ENCODE measurements at regions not wholly inside any gene's neighbourhood (a gene's known extent, or its start where the extent isn't known, plus 50 kb on each side); places are given as distances from the start of the nearest gene placed in this dataset.

DNA sequence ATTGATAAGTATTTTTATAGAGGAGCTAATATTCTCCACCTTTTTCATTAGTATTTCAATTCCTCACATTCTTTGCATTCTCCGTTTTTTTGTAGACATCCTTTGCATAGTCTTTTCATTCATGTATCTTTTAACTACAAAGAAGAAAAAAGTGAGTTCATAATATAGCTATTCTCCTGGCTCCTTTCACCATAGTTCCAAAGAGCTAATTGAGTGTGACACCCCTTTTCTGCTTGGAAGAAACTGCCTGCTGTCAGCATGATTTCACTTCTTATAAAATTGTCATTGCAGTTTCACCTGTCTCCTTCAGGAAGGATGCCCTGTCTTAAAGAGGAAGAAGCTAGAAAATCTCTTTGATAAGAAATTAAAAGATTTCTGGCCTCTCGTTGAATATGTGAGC lies 991.1 kb downstream of the KCNT2 start:
- no peak for DNase-seq

DNA sequence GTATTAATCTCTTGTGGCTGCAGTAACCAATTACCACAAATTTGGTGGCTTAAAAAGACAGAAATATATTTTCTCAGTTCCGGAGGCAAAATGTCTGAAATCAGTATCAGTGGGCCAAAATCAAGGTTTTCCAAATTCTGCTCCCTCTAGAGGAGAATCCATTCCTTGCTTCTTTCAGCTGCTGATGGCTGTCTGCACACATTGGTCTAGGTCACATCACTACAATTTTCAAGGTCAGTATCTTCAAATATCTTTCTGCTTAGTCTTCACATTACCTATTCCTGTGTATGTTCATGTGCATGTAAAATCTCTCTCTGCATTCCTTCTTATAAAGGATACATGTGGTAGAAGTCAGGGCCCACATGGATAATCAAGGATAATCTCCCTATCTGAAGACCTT lies 999.4 kb downstream of the KCNT2 start:
- no peak for DNase-seq

GRCh38 chr1:195606483-195606882 lies 1001.8 kb downstream of the KCNT2 start:
- DNase-seq = no peak

DNA sequence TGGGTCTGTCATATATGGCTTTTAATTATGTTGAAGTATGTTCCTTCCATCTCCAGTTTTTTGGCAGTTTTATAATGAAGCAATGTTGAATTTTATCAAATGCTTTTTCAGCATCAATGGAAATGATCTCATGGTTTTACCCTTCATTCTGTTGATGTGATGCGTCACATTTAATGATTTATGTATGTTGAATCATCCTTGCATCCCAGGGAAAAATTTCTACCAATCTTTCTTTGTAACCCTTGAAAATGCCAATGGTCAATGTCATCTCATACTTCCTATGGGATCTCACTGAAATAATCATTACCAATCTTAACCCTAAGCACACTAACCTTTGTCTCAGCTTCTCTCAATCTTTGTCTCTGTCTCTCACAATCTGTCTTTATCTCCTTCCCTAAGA lies 1004.0 kb downstream of the KCNT2 start:
- no peak for DNase-seq

DNA sequence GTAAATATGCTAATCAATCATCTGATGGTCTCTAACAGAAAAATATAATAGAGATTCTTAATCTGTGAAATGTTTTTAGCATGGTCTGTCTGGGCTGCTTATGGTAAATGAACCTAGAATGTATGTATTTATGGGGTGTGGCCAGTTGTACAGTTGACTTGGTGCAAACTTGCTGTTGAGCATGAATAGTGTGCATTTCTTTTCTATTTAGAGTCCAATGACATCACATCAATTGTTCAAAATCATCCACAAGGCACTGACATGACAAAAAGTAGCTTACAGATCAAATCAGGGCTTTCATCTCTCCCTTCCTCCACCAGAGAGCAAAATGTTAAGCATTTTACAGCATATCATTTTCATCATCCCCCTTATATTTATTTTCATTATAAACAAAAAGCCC lies 1010.3 kb downstream of the KCNT2 start:
- DNase-seq = no peak

DNA sequence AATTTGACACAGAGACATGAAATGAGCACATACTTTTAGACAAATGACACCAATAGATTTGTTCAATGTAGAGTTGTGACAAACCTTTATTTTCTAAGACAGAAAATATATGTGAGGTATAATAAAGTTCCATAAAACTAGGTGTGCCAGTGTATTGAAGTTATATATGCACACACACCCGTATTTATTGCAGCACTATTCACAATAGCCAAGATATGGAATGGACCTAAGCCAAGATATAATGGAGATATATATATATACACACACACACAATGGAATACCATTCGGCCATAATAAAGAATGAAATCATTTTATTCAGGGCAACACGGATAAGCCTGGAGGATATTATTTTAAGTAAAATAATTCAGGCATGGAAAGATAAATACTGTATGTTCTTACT lies 1013.5 kb downstream of the KCNT2 start:
- DNase-seq = no peak

DNA sequence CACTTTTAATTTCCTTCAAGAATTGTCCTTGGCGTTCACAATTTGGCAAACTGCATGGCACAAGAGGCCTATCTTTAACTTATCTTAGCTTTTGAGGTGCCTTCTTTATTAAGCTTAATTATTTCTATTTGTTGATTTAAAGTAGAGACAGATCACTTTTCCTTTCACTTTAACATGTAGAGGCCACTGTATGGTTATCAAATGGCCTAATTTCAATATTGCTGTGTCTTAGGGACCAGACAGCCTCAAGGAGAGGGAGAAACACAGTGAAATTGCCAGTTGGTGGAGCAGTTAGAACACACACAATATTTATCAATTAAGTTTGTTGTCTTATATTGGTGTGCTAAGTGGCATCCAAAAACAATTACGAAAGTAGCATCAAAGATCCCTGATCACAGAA lies 1013.9 kb downstream of the KCNT2 start:
- DNase-seq = no peak

- no peak for DNase-seq
Observed at GRCh38 chr1:195591917-195592672, 1016.1 kb downstream of the KCNT2 start.

GRCh38 chr1:195590649-195591048 lies 1017.6 kb downstream of the KCNT2 start:
- DNase-seq = no peak

GRCh38 chr1:195584870-195585624 lies 1023.2 kb downstream of the KCNT2 start:
- no peak for DNase-seq

DNA sequence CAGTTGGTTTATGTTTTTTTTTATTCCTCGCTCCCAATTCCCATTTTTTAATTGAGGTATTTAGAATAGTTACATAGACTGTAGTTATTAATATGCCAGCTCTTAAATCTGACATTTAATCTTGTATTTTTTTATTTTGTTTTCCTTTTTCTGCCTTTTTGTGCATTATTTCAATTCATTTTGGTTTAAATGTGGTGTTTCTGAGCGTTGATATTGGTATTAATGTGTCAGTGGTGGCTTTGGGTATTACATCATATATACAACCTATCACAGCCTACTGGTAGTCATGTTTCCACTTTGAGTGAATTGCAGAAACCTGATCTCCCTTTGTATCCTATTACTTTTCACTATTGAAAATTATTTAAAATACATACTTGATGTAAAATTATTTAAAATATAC lies 1027.3 kb downstream of the KCNT2 start:
- no peak for DNase-seq

DNA sequence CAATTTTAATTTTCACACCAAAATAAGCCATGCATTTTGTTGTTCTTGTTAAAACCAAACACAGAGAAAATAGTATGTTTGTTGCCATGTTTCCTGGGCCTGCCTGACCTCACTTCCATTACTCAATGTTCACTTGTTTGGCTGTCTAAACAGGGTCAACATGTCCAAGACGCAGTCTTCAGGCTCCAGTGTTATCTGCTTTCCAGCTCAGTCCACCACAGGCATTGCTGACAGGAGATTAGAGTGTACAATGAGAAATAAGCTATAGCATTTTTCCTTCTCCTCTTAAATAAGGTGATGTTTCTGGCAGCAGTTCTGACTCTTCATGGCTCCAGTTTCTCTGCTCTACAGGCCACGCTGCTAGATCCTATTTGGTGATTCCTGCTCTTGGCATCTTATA lies 1030.5 kb downstream of the KCNT2 start:
- DNase-seq = no peak

DNA sequence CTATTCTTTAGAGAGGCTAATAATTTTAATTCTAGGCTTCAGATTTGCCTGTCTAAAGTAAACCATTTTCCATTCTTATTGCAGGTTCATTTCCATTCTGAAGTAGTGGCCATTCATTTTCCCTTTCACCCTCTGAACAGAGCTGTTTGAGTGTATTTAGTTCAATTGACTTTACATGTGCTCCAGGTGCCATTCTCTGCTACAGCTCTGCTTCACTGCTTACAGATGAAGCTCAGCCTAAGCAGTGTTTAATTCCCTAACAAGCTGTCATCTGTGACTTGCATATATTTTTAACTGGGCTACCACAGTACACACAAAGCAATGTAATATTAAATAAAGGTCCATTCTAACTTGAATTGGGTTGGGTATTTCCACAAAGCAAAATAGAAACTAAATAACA lies 1031.6 kb downstream of the KCNT2 start:
- DNase-seq = no peak

DNA sequence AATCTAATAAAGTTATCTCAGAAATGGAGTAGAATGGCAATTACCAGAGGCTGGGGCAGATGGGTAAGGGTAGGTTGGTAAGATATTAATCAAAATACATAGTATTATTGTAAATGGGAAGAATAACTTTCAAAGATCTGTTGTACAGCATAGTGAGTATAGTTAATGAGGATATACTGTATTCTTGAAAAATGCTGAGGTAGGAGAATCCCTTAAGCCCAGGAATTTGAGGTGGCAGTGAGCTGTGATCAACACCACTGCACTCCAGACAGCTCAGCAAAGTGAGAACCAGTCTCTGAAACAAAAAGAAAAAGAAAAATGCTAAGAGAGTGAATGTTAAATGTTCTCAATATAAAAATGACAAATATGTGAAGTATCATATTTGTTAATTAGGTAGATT lies 1033.7 kb downstream of the KCNT2 start:
- DNase-seq = no peak

DNA sequence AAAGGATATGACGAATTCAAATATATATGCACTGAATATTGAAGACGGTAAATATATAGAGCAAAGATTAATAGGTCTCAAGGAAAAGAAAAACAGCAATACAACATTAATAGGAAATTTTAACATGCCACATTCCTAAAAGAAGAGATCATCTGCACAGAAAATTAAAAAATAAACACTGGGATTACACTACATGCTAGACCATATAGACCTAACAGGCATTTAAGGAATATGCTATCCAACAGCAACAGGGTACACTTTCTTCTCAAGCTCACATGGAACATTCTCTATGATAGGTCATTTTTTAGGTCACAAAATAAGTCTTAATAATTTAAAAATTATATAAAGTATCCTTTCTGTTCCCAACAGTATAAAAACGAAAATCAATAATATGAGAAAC lies 1038.3 kb downstream of the KCNT2 start:
- DNase-seq = no peak

- DNase-seq = no peak
Observed at GRCh38 chr1:195568389-195568788, 1039.9 kb downstream of the KCNT2 start.

DNA sequence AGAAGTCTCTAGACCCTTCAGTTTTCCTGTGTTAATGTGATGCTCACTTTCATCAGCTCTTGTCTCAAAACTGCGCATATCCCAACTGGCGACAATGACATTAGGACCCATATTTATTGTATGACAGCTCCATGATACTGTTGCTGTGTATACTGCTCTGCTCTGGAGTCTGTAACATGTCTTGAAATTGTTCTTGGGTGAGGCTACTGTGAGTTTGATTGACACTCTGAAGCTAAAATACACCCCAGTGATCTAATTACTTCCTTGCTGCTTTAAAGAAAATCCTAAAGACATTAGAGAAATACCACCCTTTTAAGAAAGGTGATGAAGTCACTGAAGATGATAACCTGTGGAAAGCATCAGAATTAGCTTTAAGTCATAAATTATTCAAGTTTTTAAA lies 1046.2 kb downstream of the KCNT2 start:
- no peak for DNase-seq

GRCh38 chr1:195550071-195550862 lies 1058.0 kb downstream of the KCNT2 start:
- DNase-seq = no peak

- DNase-seq = no peak
Observed at GRCh38 chr1:195530961-195531360, 1077.3 kb downstream of the KCNT2 start.

- no peak for DNase-seq
Observed at GRCh38 chr1:195529881-195530280, 1078.4 kb downstream of the KCNT2 start.

DNA sequence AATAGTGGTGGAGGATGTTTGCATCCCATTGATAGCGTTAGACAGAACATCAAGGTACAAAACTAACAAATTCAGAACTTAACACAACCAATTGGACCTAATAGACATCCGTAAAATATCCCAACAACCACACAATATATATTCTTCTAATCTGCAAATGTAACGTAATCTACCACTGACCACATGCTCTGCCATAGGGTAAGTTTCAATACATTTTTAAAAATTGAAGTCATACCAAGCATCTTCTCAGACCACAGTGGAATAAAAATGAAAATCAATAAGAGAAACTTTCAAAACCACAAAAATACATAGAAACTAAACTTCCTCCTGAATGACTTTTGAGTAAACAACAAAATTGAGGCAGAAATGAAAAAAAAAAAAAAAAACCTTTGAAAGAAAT lies 1087.5 kb downstream of the KCNT2 start:
- DNase-seq = no peak

DNA sequence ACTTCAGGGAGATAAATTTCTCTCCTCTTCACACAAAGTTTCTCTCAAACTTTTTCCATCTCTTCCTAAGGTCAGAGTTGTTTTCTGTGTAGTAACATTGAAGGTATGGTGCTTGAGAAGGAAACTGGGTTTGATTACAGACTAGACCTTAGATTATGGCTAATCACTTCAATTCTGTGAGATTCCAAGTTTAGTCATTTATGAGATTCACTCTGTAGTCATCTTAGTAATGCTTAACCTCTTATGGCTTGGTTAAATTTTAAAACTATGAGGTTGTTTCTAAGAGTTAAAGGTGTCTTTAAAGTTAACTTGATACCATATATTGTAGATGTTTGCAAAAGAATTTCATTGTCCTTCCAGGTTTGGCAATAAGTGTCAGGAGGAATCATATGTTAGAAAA lies 1092.2 kb downstream of the KCNT2 start:
- DNase-seq = no peak

GRCh38 chr1:195511501-195511900 lies 1096.7 kb downstream of the KCNT2 start:
- DNase-seq = no peak

GRCh38 chr1:195501118-195501517 lies 1107.1 kb downstream of the KCNT2 start:
- DNase-seq = no peak
